ENCODE measurements at regions not wholly inside any gene's neighbourhood (a gene's known extent, or its start where the extent isn't known, plus 50 kb on each side); places are given as distances from the start of the nearest gene placed in this dataset.

DNA sequence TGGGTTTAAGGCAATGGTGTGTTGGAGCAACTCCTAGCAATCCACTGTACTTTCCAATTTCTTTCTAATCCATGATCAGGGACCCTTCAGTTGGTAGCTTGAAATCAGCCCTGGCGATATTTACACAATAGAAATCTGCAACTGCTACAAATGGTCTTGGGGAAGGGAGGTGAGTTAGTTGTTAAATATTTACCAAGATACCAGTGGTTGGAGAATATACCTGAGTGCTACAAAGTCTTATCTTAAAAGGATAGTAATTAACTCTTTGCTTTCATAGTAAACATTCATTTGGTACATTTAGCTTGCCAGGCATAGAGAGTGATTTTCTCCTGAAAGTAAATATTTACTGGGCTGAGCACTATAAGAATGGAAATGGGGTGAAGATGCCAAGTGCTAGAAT is 568.2 kb downstream of the BCKDHB start:
- ChIA-PET CTCF (ENCODE audit: partially characterized antibody) (no interaction called here), POLR2A (ENCODE audit: partially characterized antibody) (no interaction called here)
- Histone ChIP-seq H3K9me3 (ENCODE audit: insufficient read depth in 2 of 2, low read depth in 1 of 2, low read length in 1 of 2) (peaks cover 3 to 5% of the 10 kb centered on the region in 2 experiments; a peak in 2 of 4 replicates), H2BK5ac (ENCODE audit: low read depth, low read length) (no peak overlapping the region), H4K8ac (ENCODE audit: extremely low read depth, insufficient read depth, low read length) (no peak overlapping the region), H3K14ac (ENCODE audit: insufficient read length) (no peak overlapping the region), H2BK15ac (ENCODE audit: low read length) (no peak overlapping the region), H3K79me1 (ENCODE audit: low read depth, low read length) (no peaks in the 10 kb centered on the region), H3K23me2 (ENCODE audit: low read depth, low read length) (no peaks in the 10 kb centered on the region), H3K23ac (ENCODE audit: insufficient read length) (no peak overlapping the region), H2BK12ac (ENCODE audit: low read depth, low read length) (no peak overlapping the region), H3K27me3 (replicated peaks in 1 of 4; ENCODE audit: control insufficient read depth in 3 of 4, extremely low read depth in 1 of 4, insufficient read depth in 3 of 4, low read length in 3 of 4) (no peaks in the 10 kb centered on the region), H3K4me3 (ENCODE audit: extremely low read depth in 1 of 4, insufficient read depth in 2 of 4, low read depth in 3 of 4, low read length in 4 of 4) (no peak overlapping the region), H3K56ac (replicated peaks; ENCODE audit: insufficient read length, low read depth, low read length) (no peak overlapping the region), H4K5ac (ENCODE audit: insufficient read length, low read depth, low read length) (no peak overlapping the region), H2AK5ac (ENCODE audit: low read depth, low read length) (no peak overlapping the region), H3K4ac (replicated peaks; ENCODE audit: insufficient read length, low read depth, low read length) (no peak overlapping the region), H3K4me1 (replicated peaks in 1 of 4; ENCODE audit: control insufficient read depth in 3 of 4, insufficient read depth in 4 of 4, low read length in 3 of 4) (no peaks in the 10 kb centered on the region), H4K91ac (replicated peaks; ENCODE audit: insufficient read length, low read length) (no peak overlapping the region), H2BK20ac (ENCODE audit: low read length) (no peak overlapping the region), H2BK120ac (replicated peaks; ENCODE audit: low read depth, low read length) (no peak overlapping the region), H3K18ac (ENCODE audit: extremely low read depth, low read length) (no peak overlapping the region), H3K27ac (ENCODE audit: low read depth, low read length) (no peak overlapping the region), H2AFZ (ENCODE audit: low read length) (no peak overlapping the region), H3K79me2 (ENCODE audit: control insufficient read depth in 1 of 2, insufficient read depth in 2 of 2, low read length in 2 of 2) (no peaks in the 10 kb centered on the region), H3K36me3 (ENCODE audit: control insufficient read depth in 2 of 4, insufficient read depth in 4 of 4, low read length in 3 of 4) (no peaks in the 10 kb centered on the region), H4K20me1 (replicated peaks in 1 of 2; ENCODE audit: control insufficient read depth in 1 of 2, insufficient read depth in 2 of 2, low read length in 2 of 2) (no peaks in the 10 kb centered on the region), H3K9ac (replicated peaks in 1 of 4; ENCODE audit: extremely low read depth in 1 of 4, low read depth in 3 of 4, low read length in 3 of 4) (no peak overlapping the region), H3K4me2 (ENCODE audit: insufficient read depth in 1 of 2, low read depth in 2 of 2, low read length in 2 of 2) (no peak overlapping the region)
- FAIRE-seq (no peak), DNase-seq (ENCODE audit: low read depth in 1 of 2, low spot score in 2 of 2) (no peak)
- WGBS, 2 experiments (ENCODE audit: extremely low coverage in 1 of 2, insufficient coverage in 1 of 2, insufficient read length in 1 of 2, insufficient replicate concordance in 2 of 2, low coverage in 1 of 2, low lambda C conversion rate in 2 of 2, missing lambda C conversion rate in 1 of 2) = 80% methylated on average over 1 of the region's 1 CpG; no CpG with 5 or more reads in 1 of the 2 experiments
- TF ChIP-seq YY1 (IDR thresholded peaks at IDR 0.05; ENCODE audit: low read depth, low read length) (no peak), ZNF274 (IDR thresholded peaks at IDR 0.05; ENCODE audit: borderline replicate concordance, extremely low read depth, low read length) (no peak), KDM5A (IDR thresholded peaks at IDR 0.05; ENCODE audit: low read length) (no peak), TAF1 (IDR thresholded peaks at IDR 0.05; ENCODE audit: low read depth, low read length) (no peak), POLR2A (IDR thresholded peaks at IDR 0.05; ENCODE audit: control extremely low read depth in 1 of 2, low read depth in 2 of 2, low read length in 2 of 2) (no peak), POU5F1 (IDR thresholded peaks at IDR 0.05; ENCODE audit: low read depth, low read length) (no peak), BACH1 (IDR thresholded peaks at IDR 0.05; ENCODE audit: low read length) (no peak), BCL11A (IDR thresholded peaks at IDR 0.05; ENCODE audit: low read depth in 2 of 2, low read length in 2 of 2) (no peak), SIRT6 (IDR thresholded peaks at IDR 0.05; ENCODE audit: low read length) (no peak), CHD1 (IDR thresholded peaks at IDR 0.05; ENCODE audit: low read depth, low read length) (no peak)

Data from H1 (cell line).